GM18520 (cell line): ENCODE measurements at regions not wholly inside any gene's neighbourhood (a gene's known extent, or its start where the extent isn't known, plus 50 kb on each side); places are given as distances from the start of the nearest gene placed in this dataset.
"Not testable (repeated sequence)": the region's sequence is repeated elsewhere in the genome, so short reads cannot be mapped to it uniquely, and the experiment has no call there.

Source experiments
- ATAC-seq: cut with Tn5 transposase; IDR thresholded peaks from one replicate; pipeline ENCODE4 v1.9.1; 2021; ENCODE audit not compliant: unreplicated experiment

DNA sequence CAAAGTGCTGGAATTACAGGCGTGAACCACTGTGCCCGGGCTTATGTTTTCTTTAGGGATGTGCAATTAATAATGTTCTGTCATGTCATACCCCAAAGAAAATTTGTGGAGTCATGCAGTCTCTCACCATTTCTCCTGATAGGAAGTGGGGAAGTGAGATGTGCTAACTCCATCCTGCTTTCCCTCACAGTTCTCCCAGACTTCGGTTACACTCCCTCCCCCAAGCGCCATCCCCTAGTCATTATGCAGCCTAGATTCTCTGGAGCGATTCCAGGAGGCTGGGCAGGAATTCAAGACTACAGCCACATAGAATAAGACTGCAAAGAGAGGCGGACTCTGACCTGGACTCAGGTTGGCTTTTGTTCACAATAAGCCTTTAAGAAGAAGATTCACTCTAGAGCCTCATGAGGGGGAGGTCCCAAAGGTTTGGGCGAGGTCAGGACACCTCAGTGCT lies 271.4 kb downstream of the ALDH8A1 start:
- no peak for ATAC-seq

DNA sequence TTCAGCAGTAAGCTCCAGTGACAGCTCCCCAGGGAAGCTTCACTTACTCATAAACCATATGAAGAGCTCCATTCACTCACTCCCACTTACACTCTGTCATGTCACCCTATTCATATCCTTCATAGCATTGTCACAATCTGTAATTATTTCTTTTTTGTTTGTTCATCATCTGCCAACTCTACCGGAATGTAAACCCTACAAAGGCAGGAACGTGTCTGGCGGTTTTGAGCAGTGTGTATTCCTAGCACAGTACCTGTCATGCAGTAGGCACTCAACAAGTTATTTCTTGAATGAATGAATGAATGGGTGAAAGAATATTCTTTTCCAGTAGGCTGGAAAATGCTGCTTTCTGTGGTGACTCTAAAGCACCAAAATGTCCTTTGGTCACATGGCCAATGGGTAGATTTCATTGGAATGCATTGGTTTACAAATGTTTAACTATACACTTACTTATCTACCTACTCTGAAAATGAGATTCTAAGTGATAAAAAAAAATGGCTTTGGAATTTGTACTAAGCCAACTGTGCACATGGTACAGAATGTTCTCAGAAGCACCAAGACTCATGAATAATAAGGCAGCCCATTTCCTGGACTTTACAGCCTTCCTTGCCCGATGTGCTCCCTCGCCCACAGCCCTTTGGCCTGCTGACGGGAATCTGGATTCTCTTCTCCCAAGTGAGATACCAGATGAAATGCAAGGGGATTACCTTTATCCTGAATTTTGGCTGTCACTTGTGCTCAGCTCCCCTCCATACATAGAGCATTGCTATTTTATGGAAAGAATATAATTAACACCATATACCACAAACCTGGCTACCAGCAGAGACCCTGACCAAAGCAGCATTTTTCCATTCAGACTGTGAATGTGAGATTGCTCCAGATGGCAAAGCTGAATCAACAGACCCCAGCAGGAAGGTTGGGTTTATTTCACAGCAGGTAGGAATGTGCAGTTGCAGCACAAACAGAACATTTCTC lies 273.3 kb downstream of the ALDH8A1 start:
- ATAC-seq: no peak

DNA sequence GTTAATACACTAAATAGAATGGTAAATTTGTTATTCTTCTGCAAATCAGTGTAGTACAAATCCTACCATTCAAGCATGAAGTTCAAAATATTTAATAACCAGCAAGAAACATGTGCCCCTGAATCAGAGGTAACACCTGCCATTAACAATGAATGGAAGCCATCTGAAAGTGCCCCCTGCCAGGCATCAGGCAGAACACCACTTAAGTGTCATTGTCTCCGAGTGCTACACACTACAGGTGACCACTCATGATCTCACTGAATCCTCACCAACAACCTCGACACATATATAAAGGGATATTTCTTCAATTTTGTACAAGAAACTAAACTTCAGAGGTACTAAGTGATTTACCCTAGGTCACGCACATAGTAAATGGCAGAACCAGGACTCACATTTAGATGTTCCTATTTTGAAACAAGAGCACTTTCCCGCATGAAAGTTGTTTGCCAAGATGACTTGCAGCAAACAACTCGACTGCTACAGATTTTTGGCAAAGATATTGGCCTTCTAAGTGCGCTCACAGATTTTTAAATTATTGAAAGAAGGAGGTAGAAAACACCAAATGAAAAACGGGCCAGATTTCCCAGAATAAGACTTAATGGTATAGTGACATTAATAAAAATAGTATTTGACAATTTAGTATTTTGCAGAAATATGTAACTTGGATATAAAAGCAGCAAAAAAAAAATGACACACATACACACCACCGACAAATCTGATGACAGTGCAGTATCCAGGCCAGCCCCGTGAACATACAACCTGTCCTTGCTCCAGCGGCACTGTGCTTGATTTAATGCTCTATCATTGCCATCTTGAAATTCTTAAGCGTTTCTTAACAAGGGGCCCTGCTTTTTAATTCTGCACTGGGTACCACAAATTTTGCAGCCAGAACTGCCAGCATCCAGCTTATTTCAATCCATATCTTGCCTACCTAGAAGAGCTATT lies 274.5 kb downstream of the ALDH8A1 start:
- ATAC-seq: no peak

DNA sequence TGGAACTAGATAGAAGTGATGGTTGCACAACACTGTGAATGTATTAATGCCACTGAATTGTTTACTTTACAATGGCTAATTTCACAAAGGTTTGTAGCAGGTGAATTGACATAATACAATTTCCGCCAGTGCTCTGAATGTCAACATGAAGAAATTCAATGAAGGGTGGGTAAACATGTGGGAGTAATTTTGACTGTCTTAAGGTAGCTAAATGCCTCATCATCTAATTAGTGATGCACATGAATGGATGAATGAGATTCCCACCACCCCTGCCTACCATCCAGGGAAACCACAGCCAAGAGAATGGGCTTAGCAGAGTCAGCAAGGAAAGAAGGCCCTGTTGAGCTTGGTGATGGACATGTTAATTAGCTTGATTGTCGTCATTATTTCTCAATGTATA lies 275.3 kb downstream of the ALDH8A1 start:
- ATAC-seq: no peak

DNA sequence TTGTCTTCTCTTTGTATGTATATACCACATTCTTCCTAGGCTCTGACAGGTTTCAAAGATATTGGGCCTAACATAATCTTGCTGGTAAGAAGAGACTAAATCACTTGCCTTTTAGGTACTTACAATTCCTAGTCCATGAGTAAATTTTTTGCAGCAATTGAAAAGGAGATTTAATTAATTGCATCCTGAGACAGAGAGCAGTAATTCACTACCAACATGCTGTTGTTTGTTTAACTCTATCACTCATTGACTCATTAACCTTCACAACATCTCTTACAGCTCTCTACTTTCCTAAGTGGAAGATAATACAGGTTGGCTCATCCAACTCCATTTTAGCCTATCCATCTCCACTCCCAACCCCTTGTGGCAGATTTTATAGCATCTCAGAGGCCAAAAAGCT lies 280.4 kb downstream of the ALDH8A1 start:
- ATAC-seq: no peak

DNA sequence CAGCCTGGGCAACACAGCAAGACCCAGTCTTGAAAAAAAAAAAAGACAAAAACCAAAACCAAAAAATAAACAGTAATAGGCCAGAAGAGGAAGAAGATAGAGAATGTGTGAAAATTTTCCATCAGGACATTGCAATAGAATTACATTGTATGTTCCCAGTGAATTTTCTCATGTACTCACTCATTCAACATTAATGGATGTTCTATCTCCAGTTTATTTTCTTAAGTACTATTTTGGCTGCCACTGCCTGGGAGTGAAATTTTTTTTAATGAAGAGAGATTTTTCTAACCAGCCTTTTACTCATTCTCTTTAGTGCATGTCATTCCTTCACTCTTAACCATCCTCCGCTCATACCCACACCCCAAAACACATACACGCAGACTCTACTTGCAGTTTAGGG lies 282.8 kb downstream of the ALDH8A1 start:
- ATAC-seq: no peak

DNA sequence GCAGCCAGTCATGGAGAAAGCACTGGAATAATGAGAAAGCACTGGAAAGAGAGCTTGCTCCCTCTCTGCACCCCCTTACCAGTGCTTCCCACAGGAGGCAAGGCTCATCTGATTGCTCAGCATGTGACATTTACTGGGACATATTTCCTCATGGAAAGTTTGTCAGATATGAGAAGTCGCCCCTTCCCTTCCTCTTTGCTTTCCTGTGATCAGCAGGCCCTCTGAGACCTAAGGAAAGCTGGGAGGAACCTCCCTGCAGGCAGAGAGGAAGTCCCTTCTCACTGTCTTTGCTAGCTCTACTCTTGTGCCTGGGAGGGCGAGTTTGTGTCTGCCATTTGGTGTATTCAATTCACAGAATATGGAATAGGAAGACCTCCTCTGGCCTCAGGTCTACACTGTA lies 283.8 kb downstream of the ALDH8A1 start:
- no peak for ATAC-seq

DNA sequence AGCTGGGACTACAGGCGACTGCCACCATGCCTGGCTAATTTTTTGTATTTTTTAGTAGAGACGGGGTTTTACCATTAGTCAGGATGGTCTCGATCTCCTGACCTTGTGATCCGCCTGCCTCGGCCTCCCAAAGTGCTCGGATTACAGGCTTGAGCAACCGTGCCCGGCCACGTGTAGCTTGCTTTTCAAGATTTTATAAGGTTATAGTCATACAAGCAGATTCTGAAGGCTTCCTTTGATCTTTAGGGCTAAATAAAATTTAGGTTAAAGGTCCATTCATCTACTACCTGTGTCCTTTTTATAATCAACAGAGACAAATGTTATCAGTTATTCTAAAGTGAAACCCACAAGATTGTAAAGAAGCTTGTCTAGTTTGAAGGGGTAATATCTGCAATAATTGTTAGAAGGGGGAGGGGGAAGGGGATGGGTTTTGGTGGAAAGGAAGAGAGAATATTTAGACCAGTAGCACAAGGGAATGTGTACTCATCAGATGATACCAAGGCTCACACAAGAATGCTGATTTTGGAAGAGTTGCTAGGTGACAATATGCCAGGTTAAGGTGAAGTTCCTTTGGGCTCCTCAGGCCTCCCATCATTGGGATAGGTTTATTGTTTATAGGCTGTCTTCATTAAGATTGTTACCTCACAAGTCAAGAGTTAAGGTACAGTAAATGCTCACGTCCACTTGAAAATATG lies 284.7 kb downstream of the ALDH8A1 start:
- no peak for ATAC-seq

DNA sequence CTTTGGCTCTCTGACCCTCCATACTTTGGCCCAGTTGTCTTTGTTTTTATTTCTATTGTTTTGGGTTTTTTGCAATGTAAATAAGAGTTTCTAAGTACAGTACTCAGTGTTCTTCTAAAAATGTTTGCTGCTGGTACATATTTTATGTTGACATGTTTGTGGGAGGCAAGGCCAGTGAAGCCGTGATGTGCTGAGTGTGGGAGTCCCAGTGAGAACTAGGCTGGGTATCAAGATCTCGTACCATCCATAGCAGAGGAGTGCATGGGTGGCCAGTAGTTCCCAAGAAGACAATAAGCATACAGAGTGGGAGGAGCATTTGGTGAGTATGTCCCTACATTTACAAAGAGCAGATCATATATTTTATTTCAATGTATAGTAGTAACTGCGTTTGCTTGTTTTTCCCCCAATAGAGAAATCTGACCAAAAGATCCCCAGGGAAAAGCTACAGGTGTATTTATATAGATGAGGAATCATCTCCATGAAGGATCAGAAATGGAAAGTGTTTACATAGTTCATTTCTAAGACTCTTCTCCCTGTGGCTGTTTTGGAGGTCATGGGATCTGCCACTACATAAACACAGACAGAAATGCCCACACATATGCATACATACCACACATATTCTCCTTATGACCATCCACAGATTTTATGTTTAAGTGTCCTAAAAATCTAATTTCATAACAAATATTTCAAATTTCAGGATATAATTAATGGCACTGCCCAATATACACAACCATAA lies 285.9 kb downstream of the ALDH8A1 start:
- ATAC-seq: no peak

DNA sequence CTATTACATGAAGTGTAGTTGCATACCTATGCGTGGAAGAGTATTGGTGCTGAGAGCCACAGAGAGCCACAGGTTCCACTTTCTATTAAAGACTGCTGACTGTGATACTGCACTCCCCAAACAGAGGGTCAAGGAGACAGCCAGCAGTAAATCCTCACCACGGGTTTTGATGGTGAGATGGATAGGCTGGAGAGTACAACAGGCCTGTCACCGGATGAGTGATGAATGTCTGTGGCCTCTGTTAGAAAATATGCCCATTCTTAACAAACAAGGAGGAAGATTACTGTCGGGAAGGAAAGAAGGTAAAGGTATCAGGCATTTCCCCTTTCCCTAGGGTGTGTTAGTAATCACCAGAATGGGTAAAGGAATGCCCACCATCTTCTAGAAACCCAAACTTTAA lies 286.5 kb downstream of the ALDH8A1 start:
- no peak for ATAC-seq

DNA sequence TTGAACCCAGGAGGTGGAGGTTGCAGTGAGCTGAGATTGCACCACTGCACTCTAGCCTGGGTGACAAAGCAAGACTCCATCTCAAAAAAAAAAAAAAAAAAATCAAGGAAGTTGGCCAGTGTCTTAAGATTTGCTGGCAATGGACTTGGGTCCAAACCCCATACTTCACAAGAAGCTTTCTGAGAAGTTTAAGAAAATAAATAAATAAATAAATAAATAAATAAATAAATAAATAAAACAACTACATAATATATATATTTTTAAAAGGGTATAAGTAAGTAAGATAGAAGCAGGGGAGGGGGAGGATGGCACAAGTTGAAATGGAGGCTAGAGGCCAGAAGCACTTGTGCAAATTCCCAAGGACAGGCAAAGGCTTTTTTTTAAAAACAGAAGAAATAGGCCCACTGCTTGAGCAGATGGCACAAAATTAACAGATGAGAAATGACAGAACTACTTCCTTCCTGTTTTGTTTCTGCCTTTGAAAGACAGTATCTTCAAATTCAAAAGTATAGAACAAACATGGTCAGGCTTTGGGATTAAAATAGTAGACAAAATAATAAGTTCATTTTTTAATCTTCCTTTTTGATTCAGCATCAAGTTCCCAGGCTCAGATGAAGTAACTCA lies 287.7 kb downstream of the ALDH8A1 start:
- ATAC-seq: no peak

DNA sequence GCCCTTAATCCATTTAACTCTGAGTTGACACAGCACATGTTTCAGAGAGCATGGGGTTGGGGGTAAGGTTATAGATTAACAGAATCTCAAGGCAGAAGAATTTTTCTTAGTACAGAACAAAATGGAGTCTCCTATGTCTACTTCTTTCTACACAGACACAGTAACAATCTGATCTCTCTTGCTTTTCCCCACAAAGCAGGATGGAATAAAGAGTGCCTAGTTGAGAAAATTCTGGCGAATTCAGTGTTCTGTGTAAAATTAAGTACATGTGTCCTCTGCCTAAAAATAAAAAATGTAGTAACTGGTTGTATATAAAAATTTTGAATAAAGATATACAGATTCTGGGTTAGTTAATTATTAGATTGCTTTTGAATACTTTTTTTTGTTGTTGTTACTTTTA lies 290.0 kb downstream of the ALDH8A1 start:
- not testable (repeated sequence) for ATAC-seq

DNA sequence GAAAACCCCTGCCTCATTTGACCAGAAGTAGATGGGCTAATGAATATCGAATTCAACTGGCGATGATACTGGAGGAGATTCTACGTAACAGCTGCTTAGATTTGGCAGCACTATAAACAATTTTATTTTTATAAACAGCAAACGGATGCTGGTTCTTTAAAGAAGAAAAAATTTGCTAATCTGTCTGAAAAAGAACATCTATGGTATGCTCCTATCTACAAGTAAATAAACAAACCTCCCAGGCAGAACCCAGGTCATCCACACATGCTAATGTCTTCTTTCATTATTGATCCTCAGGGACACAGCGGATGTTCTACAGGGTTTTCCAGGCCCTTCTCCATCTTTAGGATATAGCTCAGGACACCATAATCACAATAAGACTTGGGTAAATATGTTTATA lies 291.3 kb downstream of the ALDH8A1 start:
- no peak for ATAC-seq

DNA sequence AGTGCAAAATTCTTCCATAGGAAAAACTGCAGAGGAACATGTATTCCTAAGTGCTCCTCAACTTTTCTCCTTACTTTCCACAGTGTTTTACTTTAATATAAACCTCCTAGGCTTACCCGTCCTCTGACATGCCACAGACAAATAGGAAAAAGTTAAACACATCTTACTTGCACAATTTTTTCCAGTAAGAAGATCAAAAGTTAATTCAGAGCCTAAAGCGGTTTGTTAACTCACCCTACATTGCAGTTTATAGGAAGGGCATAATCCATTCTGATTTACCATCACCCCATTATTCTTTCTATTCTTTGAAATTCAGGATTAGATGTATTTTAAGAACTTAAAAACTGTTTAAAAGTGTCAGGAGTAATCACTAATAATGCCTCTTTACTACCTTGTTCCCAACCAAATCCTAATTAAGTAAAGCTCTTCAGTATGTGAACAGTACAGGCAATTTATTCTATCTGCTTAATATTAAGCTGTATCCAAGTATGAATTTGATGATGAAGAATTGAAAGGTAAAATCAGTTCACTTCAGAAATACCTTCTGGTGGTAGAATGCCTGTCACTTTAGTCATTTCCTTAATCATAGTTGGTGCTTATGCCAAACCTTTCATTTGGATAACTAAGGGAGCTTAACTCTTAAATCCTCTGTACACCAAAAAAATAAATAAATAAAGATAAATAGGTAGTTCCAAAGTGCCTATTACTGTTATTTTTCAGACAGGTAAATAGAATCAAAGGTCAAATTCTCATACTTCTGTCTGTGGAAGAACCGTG lies 292.0 kb downstream of the ALDH8A1 start:
- no peak for ATAC-seq

DNA sequence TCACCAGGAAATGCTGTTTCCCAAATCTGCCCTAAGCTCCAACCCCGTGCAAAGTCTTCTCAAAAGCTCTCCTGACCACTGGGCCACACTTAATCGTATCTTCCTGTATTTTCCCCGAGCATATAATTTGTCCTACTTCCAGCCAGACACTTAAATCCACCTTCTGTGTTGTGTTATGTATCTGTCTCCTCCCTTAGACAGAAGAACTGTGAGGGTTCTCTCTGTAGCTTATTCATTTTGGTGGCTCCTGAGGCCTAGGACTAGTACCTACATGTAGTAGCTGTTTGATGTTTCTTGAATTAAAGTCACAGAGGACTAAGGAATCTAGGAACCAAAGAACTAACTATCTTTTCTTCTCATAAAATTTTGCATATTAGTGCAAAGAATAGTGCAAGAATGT lies 292.6 kb downstream of the ALDH8A1 start:
- ATAC-seq: no peak

DNA sequence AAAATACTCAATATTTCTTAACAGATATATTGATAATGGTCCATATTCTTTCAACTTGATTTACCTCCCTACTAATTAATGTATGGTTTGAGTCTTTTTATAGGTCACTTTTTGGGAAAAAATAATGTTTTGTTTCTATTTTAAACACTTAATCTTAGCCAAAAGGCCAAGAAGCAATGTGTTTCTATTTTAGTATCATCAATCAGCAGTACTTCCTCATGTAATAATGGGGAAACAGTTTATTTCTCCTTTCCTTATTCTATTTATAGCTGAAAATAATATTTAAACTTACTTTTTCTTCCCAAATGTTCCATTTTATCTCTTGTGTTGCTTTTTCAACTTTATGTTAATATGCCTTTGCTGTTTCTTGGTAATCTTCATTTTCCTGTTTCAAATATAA lies 295.1 kb downstream of the ALDH8A1 start:
- no peak for ATAC-seq

DNA sequence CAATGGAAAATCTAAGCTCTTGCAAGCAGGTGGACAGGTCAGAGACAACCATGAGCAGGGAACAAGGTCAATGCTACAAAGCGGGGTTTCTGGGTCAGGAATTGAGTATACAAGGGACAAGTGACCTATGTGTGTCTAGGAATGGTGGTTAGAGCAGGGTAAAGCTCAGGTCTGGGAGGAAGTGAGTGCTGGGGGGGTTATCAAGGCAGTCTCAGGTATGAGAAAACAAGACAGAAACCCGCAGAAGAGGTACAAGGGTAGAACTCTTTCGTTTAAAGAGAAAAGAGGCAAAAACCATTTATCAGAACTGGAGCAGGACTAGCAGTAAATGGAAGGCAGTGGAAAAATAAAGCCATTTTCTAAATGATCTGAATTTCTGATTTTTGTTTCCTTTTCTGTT lies 298.4 kb downstream of the ALDH8A1 start:
- no peak for ATAC-seq

DNA sequence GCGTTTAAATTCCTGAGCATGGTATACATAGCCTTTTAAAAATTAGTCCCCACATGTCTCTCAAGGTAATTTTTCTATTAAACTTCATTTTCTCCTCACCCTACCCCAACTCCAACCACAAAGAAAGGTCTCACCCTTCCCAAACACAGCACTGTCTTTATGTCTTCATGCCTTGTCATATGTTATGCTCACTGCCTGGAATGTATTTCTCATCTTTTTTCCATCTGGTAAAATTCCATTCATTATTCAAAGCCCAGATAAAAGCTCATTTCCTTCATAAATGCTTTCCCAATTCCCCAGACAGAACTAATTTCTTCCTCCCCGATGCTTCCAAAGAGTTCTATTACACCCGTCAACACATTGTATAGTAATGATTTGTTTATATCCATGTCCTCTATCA lies 302.0 kb downstream of the ALDH8A1 start:
- ATAC-seq: no peak

DNA sequence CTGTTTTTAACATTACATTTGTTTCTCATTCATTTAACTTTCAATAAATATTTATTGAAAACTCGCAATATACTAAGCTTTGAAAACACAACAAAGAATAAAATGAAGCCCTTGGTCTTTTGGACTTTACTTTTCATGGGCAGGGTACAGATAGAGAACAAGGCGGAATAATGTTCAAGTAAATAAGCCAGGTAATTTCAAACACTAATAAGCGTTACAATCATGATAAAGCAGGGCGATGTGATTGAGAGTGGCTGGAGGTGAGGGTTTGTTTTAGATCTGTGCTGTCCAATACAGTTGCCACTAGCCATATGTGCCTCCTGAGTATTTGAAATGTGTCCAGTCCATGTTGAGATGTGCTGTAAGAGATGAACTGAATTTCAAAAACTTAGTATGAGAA lies 307.1 kb downstream of the ALDH8A1 start:
- no peak for ATAC-seq
